ENCODE measurements at regions not wholly inside any gene's neighbourhood (a gene's known extent, or its start where the extent isn't known, plus 50 kb on each side); places are given as distances from the start of the nearest gene placed in this dataset.

DNA sequence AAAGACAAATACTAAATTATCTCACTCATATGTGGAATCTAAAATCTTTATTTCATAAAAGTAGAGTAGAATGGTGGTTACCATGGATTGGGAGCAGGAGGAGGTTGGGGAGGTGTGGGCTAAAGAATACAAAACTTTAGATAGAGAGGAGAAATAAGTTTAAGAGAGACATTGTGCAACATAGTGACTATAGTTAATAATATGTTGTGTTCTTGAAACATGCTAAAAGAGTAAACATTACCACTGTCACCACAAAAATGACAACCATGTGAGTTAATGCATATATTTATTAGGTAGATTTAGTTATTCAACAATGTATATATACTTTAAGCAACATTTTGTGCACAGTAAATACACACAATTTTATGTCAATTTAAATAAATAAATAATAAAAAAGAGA, 128.5 kb upstream of the COL3A1 start (continued):
- TF ChIP-seq, protein P1, sequence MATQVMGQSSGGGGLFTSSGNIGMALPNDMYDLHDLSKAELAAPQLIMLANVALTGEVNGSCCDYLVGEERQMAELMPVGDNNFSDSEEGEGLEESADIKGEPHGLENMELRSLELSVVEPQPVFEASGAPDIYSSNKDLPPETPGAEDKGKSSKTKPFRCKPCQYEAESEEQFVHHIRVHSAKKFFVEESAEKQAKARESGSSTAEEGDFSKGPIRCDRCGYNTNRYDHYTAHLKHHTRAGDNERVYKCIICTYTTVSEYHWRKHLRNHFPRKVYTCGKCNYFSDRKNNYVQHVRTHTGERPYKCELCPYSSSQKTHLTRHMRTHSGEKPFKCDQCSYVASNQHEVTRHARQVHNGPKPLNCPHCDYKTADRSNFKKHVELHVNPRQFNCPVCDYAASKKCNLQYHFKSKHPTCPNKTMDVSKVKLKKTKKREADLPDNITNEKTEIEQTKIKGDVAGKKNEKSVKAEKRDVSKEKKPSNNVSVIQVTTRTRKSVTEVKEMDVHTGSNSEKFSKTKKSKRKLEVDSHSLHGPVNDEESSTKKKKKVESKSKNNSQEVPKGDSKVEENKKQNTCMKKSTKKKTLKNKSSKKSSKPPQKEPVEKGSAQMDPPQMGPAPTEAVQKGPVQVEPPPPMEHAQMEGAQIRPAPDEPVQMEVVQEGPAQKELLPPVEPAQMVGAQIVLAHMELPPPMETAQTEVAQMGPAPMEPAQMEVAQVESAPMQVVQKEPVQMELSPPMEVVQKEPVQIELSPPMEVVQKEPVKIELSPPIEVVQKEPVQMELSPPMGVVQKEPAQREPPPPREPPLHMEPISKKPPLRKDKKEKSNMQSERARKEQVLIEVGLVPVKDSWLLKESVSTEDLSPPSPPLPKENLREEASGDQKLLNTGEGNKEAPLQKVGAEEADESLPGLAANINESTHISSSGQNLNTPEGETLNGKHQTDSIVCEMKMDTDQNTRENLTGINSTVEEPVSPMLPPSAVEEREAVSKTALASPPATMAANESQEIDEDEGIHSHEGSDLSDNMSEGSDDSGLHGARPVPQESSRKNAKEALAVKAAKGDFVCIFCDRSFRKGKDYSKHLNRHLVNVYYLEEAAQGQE (IDR thresholded peaks at IDR 0.05; ENCODE audit: unreplicated experiment): no peak

GRCh38 chr2:188848887-188849435, 125.2 kb upstream of the COL3A1 start:
- Histone ChIP-seq H4K20me1 (replicated peaks; ENCODE audit: insufficient read depth) (no peaks in the 10 kb centered on the region), H3K27me3 (ENCODE audit: insufficient read depth) (no peaks in the 10 kb centered on the region), H3F3A (replicated peaks; ENCODE audit: low read depth) (no peaks in the 10 kb centered on the region), H3K4me3 (no peak overlapping the region), H3K9me2 (ENCODE audit: insufficient read depth) (no peaks in the 10 kb centered on the region), H3K79me2 (replicated peaks; ENCODE audit: insufficient read depth) (no peaks in the 10 kb centered on the region), H3K4me1 (ENCODE audit: insufficient read depth) (no peaks in the 10 kb centered on the region), H3K36me3 (ENCODE audit: insufficient read depth) (no peaks in the 10 kb centered on the region), H3K27ac (ENCODE audit: low read depth) (no peak overlapping the region), H2AFZ (no peak overlapping the region), H3K4me2 (no peak overlapping the region)
- Mint-ChIP-seq H3K27ac (no peak overlapping the region), H3K9me3 (no peaks in the 10 kb centered on the region; the same call in 2 of the 3 replicates), H3K4me3 (no peak overlapping the region), H3K36me3 (ENCODE audit: low read depth) (no peaks in the 10 kb centered on the region), H3K27me3 (ENCODE audit: insufficient read depth, low read depth, poor library complexity) (no peaks in the 10 kb centered on the region), H3K4me1 (no peaks in the 10 kb centered on the region; the same call in 2 of the 3 replicates)
- no peak for TF ChIP-seq CTCF (conservative IDR thresholded peaks at IDR 0.05; ENCODE audit: low read depth in 2 of 2)
- TF ChIP-seq, protein P1 (IDR thresholded peaks at IDR 0.05; ENCODE audit: unreplicated experiment): no peak
- DNase-seq (ENCODE audit: low spot score) (no peak), ATAC-seq (no peak)

- H3K36me3 Mint-ChIP-seq (ENCODE audit: low read depth): no peaks in the 10 kb centered on the region
- no peak overlapping the region for H3K27ac ChIP-seq (ENCODE audit: low read depth)
- H3F3A ChIP-seq (replicated peaks; ENCODE audit: low read depth): no peaks in the 10 kb centered on the region
- H4K20me1 ChIP-seq (replicated peaks; ENCODE audit: insufficient read depth): no peaks in the 10 kb centered on the region
- H3K4me3 ChIP-seq: no peak overlapping the region
- peak overlapping the region; percentile 38; the same call in 1 of the 2 replicates for H2AFZ ChIP-seq
- no peak for DNase-seq (ENCODE audit: low spot score)
- H3K36me3 ChIP-seq (ENCODE audit: insufficient read depth): no peaks in the 10 kb centered on the region
- H3K4me3 Mint-ChIP-seq: no peak overlapping the region
- no peak overlapping the region for H3K4me2 ChIP-seq
- H3K27me3 ChIP-seq (ENCODE audit: insufficient read depth): no peaks in the 10 kb centered on the region
- H3K9me3 Mint-ChIP-seq: no peaks in the 10 kb centered on the region; the same call in 2 of the 3 replicates
- no peak overlapping the region for H3K27ac Mint-ChIP-seq
- H3K9me2 ChIP-seq (ENCODE audit: insufficient read depth): no peaks in the 10 kb centered on the region
- H3K4me1 ChIP-seq (ENCODE audit: insufficient read depth): no peaks in the 10 kb centered on the region
- H3K27me3 Mint-ChIP-seq (ENCODE audit: insufficient read depth, low read depth, poor library complexity): no peaks in the 10 kb centered on the region
- H3K79me2 ChIP-seq (replicated peaks; ENCODE audit: insufficient read depth): no peaks in the 10 kb centered on the region
- H3K4me1 Mint-ChIP-seq: no peaks in the 10 kb centered on the region; the same call in 2 of the 3 replicates
- no peak for ATAC-seq
- TF ChIP-seq, protein P2, sequence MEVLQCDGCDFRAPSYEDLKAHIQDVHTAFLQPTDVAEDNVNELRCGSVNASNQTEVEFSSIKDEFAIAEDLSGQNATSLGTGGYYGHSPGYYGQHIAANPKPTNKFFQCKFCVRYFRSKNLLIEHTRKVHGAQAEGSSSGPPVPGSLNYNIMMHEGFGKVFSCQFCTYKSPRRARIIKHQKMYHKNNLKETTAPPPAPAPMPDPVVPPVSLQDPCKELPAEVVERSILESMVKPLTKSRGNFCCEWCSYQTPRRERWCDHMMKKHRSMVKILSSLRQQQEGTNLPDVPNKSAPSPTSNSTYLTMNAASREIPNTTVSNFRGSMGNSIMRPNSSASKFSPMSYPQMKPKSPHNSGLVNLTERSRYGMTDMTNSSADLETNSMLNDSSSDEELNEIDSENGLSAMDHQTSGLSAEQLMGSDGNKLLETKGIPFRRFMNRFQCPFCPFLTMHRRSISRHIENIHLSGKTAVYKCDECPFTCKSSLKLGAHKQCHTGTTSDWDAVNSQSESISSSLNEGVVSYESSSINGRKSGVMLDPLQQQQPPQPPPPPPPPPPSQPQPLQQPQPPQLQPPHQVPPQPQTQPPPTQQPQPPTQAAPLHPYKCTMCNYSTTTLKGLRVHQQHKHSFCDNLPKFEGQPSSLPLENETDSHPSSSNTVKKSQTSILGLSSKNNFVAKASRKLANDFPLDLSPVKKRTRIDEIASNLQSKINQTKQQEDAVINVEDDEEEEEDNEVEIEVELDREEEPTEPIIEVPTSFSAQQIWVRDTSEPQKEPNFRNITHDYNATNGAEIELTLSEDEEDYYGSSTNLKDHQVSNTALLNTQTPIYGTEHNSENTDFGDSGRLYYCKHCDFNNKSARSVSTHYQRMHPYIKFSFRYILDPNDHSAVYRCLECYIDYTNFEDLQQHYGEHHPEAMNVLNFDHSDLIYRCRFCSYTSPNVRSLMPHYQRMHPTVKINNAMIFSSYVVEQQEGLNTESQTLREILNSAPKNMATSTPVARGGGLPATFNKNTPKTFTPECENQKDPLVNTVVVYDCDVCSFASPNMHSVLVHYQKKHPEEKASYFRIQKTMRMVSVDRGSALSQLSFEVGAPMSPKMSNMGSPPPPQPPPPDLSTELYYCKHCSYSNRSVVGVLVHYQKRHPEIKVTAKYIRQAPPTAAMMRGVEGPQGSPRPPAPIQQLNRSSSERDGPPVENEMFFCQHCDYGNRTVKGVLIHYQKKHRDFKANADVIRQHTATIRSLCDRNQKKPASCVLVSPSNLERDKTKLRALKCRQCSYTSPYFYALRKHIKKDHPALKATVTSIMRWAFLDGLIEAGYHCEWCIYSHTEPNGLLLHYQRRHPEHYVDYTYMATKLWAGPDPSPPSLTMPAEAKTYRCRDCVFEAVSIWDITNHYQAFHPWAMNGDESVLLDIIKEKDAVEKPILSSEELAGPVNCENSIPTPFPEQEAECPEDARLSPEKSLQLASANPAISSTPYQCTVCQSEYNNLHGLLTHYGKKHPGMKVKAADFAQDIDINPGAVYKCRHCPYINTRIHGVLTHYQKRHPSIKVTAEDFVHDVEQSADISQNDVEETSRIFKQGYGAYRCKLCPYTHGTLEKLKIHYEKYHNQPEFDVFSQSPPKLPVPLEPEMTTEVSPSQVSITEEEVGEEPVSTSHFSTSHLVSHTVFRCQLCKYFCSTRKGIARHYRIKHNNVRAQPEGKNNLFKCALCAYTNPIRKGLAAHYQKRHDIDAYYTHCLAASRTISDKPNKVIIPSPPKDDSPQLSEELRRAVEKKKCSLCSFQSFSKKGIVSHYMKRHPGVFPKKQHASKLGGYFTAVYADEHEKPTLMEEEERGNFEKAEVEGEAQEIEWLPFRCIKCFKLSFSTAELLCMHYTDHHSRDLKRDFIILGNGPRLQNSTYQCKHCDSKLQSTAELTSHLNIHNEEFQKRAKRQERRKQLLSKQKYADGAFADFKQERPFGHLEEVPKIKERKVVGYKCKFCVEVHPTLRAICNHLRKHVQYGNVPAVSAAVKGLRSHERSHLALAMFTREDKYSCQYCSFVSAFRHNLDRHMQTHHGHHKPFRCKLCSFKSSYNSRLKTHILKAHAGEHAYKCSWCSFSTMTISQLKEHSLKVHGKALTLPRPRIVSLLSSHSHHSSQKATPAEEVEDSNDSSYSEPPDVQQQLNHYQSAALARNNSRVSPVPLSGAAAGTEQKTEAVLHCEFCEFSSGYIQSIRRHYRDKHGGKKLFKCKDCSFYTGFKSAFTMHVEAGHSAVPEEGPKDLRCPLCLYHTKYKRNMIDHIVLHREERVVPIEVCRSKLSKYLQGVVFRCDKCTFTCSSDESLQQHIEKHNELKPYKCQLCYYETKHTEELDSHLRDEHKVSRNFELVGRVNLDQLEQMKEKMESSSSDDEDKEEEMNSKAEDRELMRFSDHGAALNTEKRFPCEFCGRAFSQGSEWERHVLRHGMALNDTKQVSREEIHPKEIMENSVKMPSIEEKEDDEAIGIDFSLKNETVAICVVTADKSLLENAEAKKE (CRISPR knock-in tag; IDR thresholded peaks at IDR 0.05): no peak
Observed at GRCh38 chr2:188850786-188851185, 123.4 kb upstream of the COL3A1 start.
